GM12878 (cell line): ENCODE measurements at regions not wholly inside any gene's neighbourhood (a gene's known extent, or its start where the extent isn't known, plus 50 kb on each side); places are given as distances from the start of the nearest gene placed in this dataset.

Experiments used
- ATAC-seq: fragments of 200-7000 bp; cut with Tn5 transposase; 3 replicates; pipeline ENCODE4 v1.9.1; 2020; ENCODE audit warnings: mild to moderate bottlenecking, moderate library complexity
- BruUV-seq: library from RNA; stranded (reverse); fragments of 400-500 nt; replicated peaks from 2 replicates; lab custom pipeline; 2021; lab: Mats Ljungman, UMichigan
- CTCF ChIA-PET: fragments of 300-600 bp; sonication (Branson Sonifier 250); formaldehyde crosslinking; extraction: SDS; loops from one replicate; lab custom pipeline; 2021; ENCODE audit warnings: inconsistent platforms; lab: Yijun Ruan, JAX
- POLR2A ChIA-PET: fragments of 350-600 bp; formaldehyde crosslinking; extraction: SDS; loops from one replicate; lab custom pipeline; 2021; ENCODE audit warnings: inconsistent platforms; lab: Charles Lee
- RAD21 ChIA-PET: fragments of 300-600 bp; sonication (Branson Sonifier 250); formaldehyde crosslinking; loops from one replicate; lab custom pipeline; 2023; ENCODE audit warnings: antibody characterized with exemption; ENCODE audit not compliant: unreplicated experiment; lab: Charles Lee
- SMC1A ChIA-PET: fragments of 300-600 bp; sonication (Branson Sonifier 250); formaldehyde crosslinking; loops from one replicate; lab custom pipeline; 2023; ENCODE audit not compliant: unreplicated experiment, uncharacterized antibody; lab: Charles Lee
- DNase-seq: peaks from one replicate; pipeline ENCODE4 v3.0.0-alpha.2; 2011; ENCODE audit warnings: low read depth, low spot score
- FAIRE-seq: peaks from 3 replicates; lab custom pipeline; 2011; peaks lifted over from hg19 to GRCh38; lab: Jason Lieb, UNC
- H2AFZ ChIP-seq: 2 replicates; pipeline ENCODE4 v1.6.0; 2011; ENCODE audit warnings: low read depth, low read length, control low read depth; ENCODE audit not compliant: control insufficient read depth
- H3K27ac ChIP-seq: 2 replicates; pipeline ENCODE4 v1.5.1; 2011; ENCODE audit warnings: control low read depth; ENCODE audit not compliant: control insufficient read depth, insufficient read depth
- H3K27me3 ChIP-seq, 2 experiments: replicated peaks in 1 of 2; 2 replicates each; pipeline versions ENCODE4 v1.6.0 to v1.6.1; 2011; ENCODE audit warnings: low read length in 1 of 2; ENCODE audit not compliant: control insufficient read depth in 2 of 2, insufficient read depth in 2 of 2
- H3K36me3 ChIP-seq, 2 experiments: 2 replicates each; pipeline ENCODE4 v1.5.1; 2011; ENCODE audit warnings: low read length in 1 of 2; ENCODE audit not compliant: control insufficient read depth in 2 of 2, insufficient read depth in 2 of 2
- H3K4me1 ChIP-seq: 2 replicates; pipeline ENCODE4 v1.6.1; 2011; ENCODE audit warnings: mild to moderate bottlenecking, low read length, moderate library complexity, mixed read lengths; ENCODE audit not compliant: control insufficient read depth, insufficient read depth
- H3K4me2 ChIP-seq: 2 replicates; pipeline ENCODE4 v1.6.0; 2011; ENCODE audit warnings: control low read depth; ENCODE audit not compliant: control insufficient read depth, insufficient read depth
- H3K4me3 ChIP-seq: fragments of 200-600 bp; sonication (generic); 2 replicates; pipeline ENCODE4 v1.5.1; 2016
- H3K79me2 ChIP-seq: 2 replicates; pipeline ENCODE4 v1.6.0; 2011; ENCODE audit warnings: low read length; ENCODE audit not compliant: control insufficient read depth, insufficient read depth
- H3K9ac ChIP-seq: 2 replicates; pipeline ENCODE4 v1.8.0; 2011; ENCODE audit warnings: low read length, control low read depth, mixed read lengths; ENCODE audit not compliant: control insufficient read depth, insufficient read depth
- H3K9me3 ChIP-seq: replicated peaks from 3 replicates; pipeline ENCODE4 v1.5.1; 2011; ENCODE audit warnings: mild to moderate bottlenecking, low read length; ENCODE audit not compliant: control insufficient read depth, insufficient read depth
- H4K20me1 ChIP-seq: 2 replicates; pipeline ENCODE4 v1.6.0; 2011; ENCODE audit not compliant: control insufficient read depth, insufficient read depth
- EP300 ChIP-seq, 2 experiments: fragments of 150-350 bp in 1 of 2; IDR thresholded peaks; 2 replicates each; pipeline ENCODE4 v1.6.1; 2011 to 2012; ENCODE audit warnings: low read depth in 2 of 2, low read length in 2 of 2, borderline replicate concordance in 1 of 2, improper control_type of control experiment in 1 of 2, inconsistent platforms in 1 of 2; ENCODE audit not compliant: control insufficient read depth in 1 of 2
- HDAC2 ChIP-seq: fragments of 200-600 bp; sonication (generic); IDR thresholded peaks from 2 replicates; pipeline ENCODE4 v1.6.1; 2017
- HDAC6 ChIP-seq: fragments of 200-600 bp; sonication (generic); IDR thresholded peaks from one replicate; pipeline ENCODE4 v1.8.0; 2017; ENCODE audit warnings: antibody characterized with exemption; ENCODE audit not compliant: unreplicated experiment
- KLF5 ChIP-seq: fragments of 450-650 bp; IDR thresholded peaks from 2 replicates; pipeline ENCODE4 v1.6.1; 2014; ENCODE audit warnings: mild to moderate bottlenecking; ENCODE audit not compliant: partially characterized antibody
- NFXL1 ChIP-seq: fragments of 450-650 bp; IDR thresholded peaks from 2 replicates; pipeline ENCODE4 v1.6.1; 2017; ENCODE audit warnings: antibody characterized with exemption, mild to moderate bottlenecking, borderline replicate concordance
- NR2C2 ChIP-seq: IDR thresholded peaks from 2 replicates; pipeline ENCODE4 v1.6.1; 2011; ENCODE audit warnings: borderline replicate concordance, low read depth; ENCODE audit not compliant: control insufficient read depth, insufficient read length
- NRF1 ChIP-seq: conservative IDR thresholded peaks from 2 replicates; pipeline ENCODE4 v1.6.1; 2011; ENCODE audit warnings: mild to moderate bottlenecking, low read depth, low read length, improper control_type of control experiment
- RAD21 ChIP-seq: IDR thresholded peaks from 2 replicates; pipeline ENCODE4 v1.6.1; 2011; ENCODE audit warnings: mild to moderate bottlenecking, low read depth, low read length, moderate library complexity; ENCODE audit not compliant: insufficient read depth
- RCOR1 ChIP-seq: conservative IDR thresholded peaks from 2 replicates; pipeline ENCODE4 v1.6.1; 2012; ENCODE audit warnings: low read depth, low read length, improper control_type of control experiment
- TBL1XR1 ChIP-seq: IDR thresholded peaks from 2 replicates; pipeline ENCODE4 v1.6.1; 2012; ENCODE audit warnings: low read depth, low read length, improper control_type of control experiment
- WGBS: methylation state at CpG from one replicate; pipeline ENCODE4 v1.1.6; 2016; ENCODE audit warnings: low lambda C conversion rate; ENCODE audit not compliant: insufficient replicate concordance, insufficient coverage; ENCODE audit errors: missing lambda C conversion rate; 5-methylcytosine and 5-hydroxymethylcytosine counted together
- in situ Hi-C: fragments of 300-500 bp; cut with MboI; formaldehyde crosslinking; loops from 9 replicates; pipeline ENCODE4 v1.14.3; 2018; ENCODE audit warnings: mixed read lengths
- intact Hi-C: fragments of 100-400 bp; cut with micrococcal nuclease; formaldehyde crosslinking; loops from one replicate; pipeline ENCODE4 v1.14.2; 2022; ENCODE audit not compliant: unreplicated experiment
- TF ChIP-seq, protein P1 (sequence below): IDR thresholded peaks from 2 replicates; pipeline ENCODE4 v1.6.1; 2011; ENCODE audit warnings: mild to moderate bottlenecking, low read depth, low read length, moderate library complexity; ENCODE audit not compliant: insufficient replicate concordance
- TF ChIP-seq, protein P2 (sequence below): fragments of 450-650 bp; IDR thresholded peaks from 2 replicates; pipeline ENCODE4 v1.6.1; 2017; ENCODE audit warnings: mild to moderate bottlenecking
- TF ChIP-seq, protein P3 (sequence below): fragments of 450-650 bp; IDR thresholded peaks from 2 replicates; pipeline ENCODE4 v1.6.1; 2017; ENCODE audit warnings: mild to moderate bottlenecking, moderate library complexity
- TF ChIP-seq, protein P4 (sequence below): fragments of 450-650 bp; conservative IDR thresholded peaks from 2 replicates; pipeline ENCODE4 v1.6.1; 2017; ENCODE audit warnings: mild to moderate bottlenecking, moderate library complexity

GRCh38 chr2:238691596-238692491, 156.0 kb upstream of the TWIST2 start:
- H3K27me3 ChIP-seq, result no peaks in the 10 kb centered on the region; a peak in 2 of 4 replicates
- SMC1A ChIA-PET, result no interaction called here
- no peaks in the 10 kb centered on the region for H3K79me2 ChIP-seq
- H3K9me3 ChIP-seq, result no peaks in the 10 kb centered on the region
- H3K27ac ChIP-seq, result no peak overlapping the region
- intact Hi-C loops, result no loop called here
- FAIRE-seq, result no peak
- DNase-seq, result no peak
- no peak overlapping the region for H3K4me3 ChIP-seq
- BruUV-seq, result no TSS peak
- H3K4me1 ChIP-seq, result no peaks in the 10 kb centered on the region
- RAD21 ChIA-PET, result no interaction called here
- in situ Hi-C loops, result no loop called here
- no peak overlapping the region for H3K4me2 ChIP-seq
- H3K9ac ChIP-seq, result no peak overlapping the region
- POLR2A ChIA-PET, result no interaction called here
- no peak overlapping the region for H2AFZ ChIP-seq
- no peaks in the 10 kb centered on the region for H3K36me3 ChIP-seq
- no peak for ATAC-seq
- whole genome bisulfite sequencing, result 15% methylated on average over 16 of the region's 16 CpGs
- no peaks in the 10 kb centered on the region for H4K20me1 ChIP-seq
- CTCF ChIA-PET, result no interaction called here
- TF ChIP-seq RCOR1 (no peak), NRF1 (no peak), HDAC6 (no peak), EP300 (IDR thresholded peaks at IDR 0.05; ENCODE audit: borderline replicate concordance in 1 of 2, control insufficient read depth in 1 of 2, low read depth in 2 of 2, low read length in 2 of 2) (no peak), NR2C2 (no peak), KLF5 (no peak), HDAC2 (no peak), TBL1XR1 (no peak), NFXL1 (no peak), RAD21 (no peak)
- TF ChIP-seq, protein P1, sequence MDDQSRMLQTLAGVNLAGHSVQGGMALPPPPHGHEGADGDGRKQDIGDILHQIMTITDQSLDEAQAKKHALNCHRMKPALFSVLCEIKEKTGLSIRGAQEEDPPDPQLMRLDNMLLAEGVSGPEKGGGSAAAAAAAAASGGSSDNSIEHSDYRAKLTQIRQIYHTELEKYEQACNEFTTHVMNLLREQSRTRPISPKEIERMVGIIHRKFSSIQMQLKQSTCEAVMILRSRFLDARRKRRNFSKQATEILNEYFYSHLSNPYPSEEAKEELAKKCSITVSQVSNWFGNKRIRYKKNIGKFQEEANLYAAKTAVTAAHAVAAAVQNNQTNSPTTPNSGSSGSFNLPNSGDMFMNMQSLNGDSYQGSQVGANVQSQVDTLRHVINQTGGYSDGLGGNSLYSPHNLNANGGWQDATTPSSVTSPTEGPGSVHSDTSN, result no peak
- TF ChIP-seq, protein P2, sequence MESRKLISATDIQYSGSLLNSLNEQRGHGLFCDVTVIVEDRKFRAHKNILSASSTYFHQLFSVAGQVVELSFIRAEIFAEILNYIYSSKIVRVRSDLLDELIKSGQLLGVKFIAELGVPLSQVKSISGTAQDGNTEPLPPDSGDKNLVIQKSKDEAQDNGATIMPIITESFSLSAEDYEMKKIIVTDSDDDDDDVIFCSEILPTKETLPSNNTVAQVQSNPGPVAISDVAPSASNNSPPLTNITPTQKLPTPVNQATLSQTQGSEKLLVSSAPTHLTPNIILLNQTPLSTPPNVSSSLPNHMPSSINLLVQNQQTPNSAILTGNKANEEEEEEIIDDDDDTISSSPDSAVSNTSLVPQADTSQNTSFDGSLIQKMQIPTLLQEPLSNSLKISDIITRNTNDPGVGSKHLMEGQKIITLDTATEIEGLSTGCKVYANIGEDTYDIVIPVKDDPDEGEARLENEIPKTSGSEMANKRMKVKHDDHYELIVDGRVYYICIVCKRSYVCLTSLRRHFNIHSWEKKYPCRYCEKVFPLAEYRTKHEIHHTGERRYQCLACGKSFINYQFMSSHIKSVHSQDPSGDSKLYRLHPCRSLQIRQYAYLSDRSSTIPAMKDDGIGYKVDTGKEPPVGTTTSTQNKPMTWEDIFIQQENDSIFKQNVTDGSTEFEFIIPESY, result no peak
- TF ChIP-seq, protein P3, sequence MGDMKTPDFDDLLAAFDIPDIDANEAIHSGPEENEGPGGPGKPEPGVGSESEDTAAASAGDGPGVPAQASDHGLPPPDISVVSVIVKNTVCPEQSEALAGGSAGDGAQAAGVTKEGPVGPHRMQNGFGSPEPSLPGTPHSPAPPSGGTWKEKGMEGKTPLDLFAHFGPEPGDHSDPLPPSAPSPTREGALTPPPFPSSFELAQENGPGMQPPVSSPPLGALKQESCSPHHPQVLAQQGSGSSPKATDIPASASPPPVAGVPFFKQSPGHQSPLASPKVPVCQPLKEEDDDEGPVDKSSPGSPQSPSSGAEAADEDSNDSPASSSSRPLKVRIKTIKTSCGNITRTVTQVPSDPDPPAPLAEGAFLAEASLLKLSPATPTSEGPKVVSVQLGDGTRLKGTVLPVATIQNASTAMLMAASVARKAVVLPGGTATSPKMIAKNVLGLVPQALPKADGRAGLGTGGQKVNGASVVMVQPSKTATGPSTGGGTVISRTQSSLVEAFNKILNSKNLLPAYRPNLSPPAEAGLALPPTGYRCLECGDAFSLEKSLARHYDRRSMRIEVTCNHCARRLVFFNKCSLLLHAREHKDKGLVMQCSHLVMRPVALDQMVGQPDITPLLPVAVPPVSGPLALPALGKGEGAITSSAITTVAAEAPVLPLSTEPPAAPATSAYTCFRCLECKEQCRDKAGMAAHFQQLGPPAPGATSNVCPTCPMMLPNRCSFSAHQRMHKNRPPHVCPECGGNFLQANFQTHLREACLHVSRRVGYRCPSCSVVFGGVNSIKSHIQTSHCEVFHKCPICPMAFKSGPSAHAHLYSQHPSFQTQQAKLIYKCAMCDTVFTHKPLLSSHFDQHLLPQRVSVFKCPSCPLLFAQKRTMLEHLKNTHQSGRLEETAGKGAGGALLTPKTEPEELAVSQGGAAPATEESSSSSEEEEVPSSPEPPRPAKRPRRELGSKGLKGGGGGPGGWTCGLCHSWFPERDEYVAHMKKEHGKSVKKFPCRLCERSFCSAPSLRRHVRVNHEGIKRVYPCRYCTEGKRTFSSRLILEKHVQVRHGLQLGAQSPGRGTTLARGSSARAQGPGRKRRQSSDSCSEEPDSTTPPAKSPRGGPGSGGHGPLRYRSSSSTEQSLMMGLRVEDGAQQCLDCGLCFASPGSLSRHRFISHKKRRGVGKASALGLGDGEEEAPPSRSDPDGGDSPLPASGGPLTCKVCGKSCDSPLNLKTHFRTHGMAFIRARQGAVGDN, result no peak
- TF ChIP-seq, protein P4, sequence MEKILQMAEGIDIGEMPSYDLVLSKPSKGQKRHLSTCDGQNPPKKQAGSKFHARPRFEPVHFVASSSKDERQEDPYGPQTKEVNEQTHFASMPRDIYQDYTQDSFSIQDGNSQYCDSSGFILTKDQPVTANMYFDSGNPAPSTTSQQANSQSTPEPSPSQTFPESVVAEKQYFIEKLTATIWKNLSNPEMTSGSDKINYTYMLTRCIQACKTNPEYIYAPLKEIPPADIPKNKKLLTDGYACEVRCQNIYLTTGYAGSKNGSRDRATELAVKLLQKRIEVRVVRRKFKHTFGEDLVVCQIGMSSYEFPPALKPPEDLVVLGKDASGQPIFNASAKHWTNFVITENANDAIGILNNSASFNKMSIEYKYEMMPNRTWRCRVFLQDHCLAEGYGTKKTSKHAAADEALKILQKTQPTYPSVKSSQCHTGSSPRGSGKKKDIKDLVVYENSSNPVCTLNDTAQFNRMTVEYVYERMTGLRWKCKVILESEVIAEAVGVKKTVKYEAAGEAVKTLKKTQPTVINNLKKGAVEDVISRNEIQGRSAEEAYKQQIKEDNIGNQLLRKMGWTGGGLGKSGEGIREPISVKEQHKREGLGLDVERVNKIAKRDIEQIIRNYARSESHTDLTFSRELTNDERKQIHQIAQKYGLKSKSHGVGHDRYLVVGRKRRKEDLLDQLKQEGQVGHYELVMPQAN, result no peak
